ENCODE measurements at regions not wholly inside any gene's neighbourhood (a gene's known extent, or its start where the extent isn't known, plus 50 kb on each side); places are given as distances from the start of the nearest gene placed in this dataset.

DNA sequence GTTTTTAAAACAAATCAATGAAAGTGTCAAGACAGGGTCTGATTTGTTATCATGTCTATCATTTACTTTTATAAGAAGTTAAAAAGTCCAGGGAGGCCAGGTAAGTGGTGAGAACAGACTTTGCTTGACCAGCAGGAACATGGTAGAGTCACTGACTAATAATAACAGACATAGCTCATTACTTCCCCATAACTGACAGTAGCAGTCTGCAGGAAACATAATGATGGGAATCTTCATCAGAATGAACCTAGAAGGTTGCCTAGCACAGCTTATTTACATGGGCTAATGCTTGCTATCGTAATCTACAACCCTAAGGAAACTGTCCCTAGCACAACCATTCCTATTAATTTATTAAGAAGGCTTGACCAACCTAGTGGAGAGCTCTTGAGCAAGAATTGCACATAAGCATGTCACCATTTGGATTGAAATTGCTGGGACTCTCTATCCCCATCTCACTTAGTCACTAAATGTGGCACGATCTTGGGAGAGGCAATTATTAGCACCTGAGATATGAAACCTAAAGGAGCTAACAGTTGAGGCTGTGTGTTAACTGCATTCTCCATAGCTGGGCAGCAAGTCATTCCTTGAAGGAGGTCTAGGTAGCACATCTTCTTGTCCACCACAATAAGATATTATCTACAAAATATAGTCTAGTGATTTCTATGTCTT, 139.6 kb upstream of the ZBTB20 start:
- POLR2A ChIA-PET = no interaction called here
- no TSS peak for BruUV-seq (replicated peaks)

DNA sequence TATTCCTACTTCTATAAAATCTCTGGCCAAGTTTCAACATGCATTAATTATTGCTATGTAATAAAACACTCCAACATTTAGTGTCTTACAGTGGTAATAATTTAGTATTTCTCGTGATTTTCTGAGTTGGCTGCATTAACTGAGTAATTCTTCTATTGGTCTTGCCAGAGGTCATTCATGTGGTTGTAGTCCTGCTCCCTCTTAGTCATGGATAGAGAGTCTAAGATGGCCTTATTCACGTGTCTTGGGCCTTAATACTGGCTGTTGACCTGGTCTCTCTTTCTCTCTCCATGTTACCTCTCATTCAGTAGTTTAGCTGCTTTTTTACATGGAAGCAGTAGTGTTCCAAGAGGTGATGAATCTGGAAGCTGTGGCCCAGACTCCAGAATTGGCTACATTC, 140.1 kb upstream of the ZBTB20 start:
- no TSS peak for BruUV-seq (replicated peaks)
- intact Hi-C loops (cut with micrococcal nuclease) = no loop called here
- ChIA-PET POLR2A (interaction anchor here (0.6 kb wide), 1 partner anchor 215 kb away, joined by 3 read pairs; no protein-coding TSS in a partner anchor), CTCF (interaction anchor here (1.1 kb wide), 1 partner anchor 533 kb away, joined by 3 read pairs; no protein-coding TSS in a partner anchor)
- H3K27me3 Mint-ChIP-seq (ENCODE audit: insufficient read depth, unreplicated experiment) = no peaks in the 10 kb centered on the region
- H3K27ac Mint-ChIP-seq (ENCODE audit: low read depth, unreplicated experiment) = no peak overlapping the region
- no peak for DNase-seq (ENCODE audit: unreplicated experiment)
- no peak for TF ChIP-seq CTCF (IDR thresholded peaks at IDR 0.05; ENCODE audit: unreplicated experiment)
- no peaks in the 10 kb centered on the region for H3K36me3 Mint-ChIP-seq (ENCODE audit: insufficient read depth, unreplicated experiment)
- H3K4me3 Mint-ChIP-seq (ENCODE audit: unreplicated experiment) = no peak overlapping the region
- no peaks in the 10 kb centered on the region for H3K9me3 Mint-ChIP-seq (ENCODE audit: unreplicated experiment)
- no peaks in the 10 kb centered on the region for H3K4me1 Mint-ChIP-seq (ENCODE audit: insufficient read depth, unreplicated experiment)

More for the DNA sequence above, 139.6 kb upstream of the ZBTB20 start:
- no peak for TF ChIP-seq CTCF (IDR thresholded peaks at IDR 0.05; ENCODE audit: unreplicated experiment)
- no peak for DNase-seq (ENCODE audit: unreplicated experiment)
- Mint-ChIP-seq H3K27ac (ENCODE audit: low read depth, unreplicated experiment) (no peak overlapping the region), H3K4me1 (ENCODE audit: insufficient read depth, unreplicated experiment) (no peaks in the 10 kb centered on the region), H3K36me3 (ENCODE audit: insufficient read depth, unreplicated experiment) (no peaks in the 10 kb centered on the region), H3K9me3 (ENCODE audit: unreplicated experiment) (no peaks in the 10 kb centered on the region), H3K4me3 (ENCODE audit: unreplicated experiment) (no peak overlapping the region), H3K27me3 (ENCODE audit: insufficient read depth, unreplicated experiment) (no peaks in the 10 kb centered on the region)
- intact Hi-C loops (cut with micrococcal nuclease) = no loop called here
- CTCF ChIA-PET = interaction anchor here (1.1 kb wide), 1 partner anchor 534 kb away, joined by 3 read pairs; no protein-coding TSS in a partner anchor

DNA sequence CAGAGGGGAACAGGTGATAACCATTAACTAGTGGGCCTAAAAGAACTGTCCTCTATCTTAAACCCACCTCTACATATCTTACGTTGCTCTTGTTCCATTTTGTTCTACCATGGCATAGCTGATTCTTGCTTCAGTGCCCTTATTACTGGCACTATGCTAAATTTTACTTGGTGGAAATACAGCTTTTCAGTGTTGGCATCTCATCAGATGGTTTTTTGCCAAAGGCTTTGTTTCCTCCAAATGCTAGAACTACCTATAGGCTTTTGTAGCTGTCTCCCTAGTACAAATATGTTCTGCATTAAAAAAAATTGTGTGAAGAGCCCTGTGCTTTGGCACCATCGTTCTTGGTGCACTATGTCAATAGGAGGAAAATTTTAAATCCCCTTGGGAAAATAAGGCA, 145.0 kb upstream of the ZBTB20 start:
- TF ChIP-seq CTCF (IDR thresholded peaks at IDR 0.05; ENCODE audit: unreplicated experiment) = no peak
- Mint-ChIP-seq H3K4me1 (ENCODE audit: insufficient read depth, unreplicated experiment) (no peaks in the 10 kb centered on the region), H3K27ac (ENCODE audit: low read depth, unreplicated experiment) (no peak overlapping the region), H3K4me3 (ENCODE audit: unreplicated experiment) (no peak overlapping the region), H3K27me3 (ENCODE audit: insufficient read depth, unreplicated experiment) (no peaks in the 10 kb centered on the region), H3K36me3 (ENCODE audit: insufficient read depth, unreplicated experiment) (no peaks in the 10 kb centered on the region), H3K9me3 (ENCODE audit: unreplicated experiment) (no peaks in the 10 kb centered on the region)
- ChIA-PET POLR2A (interaction anchor here (0.9 kb wide), 1 partner anchor 11 kb away, joined by 4 read pairs; no protein-coding TSS in a partner anchor), CTCF (interaction anchor here (0.6 kb wide), 2 partner anchors 113 to 150 kb away, joined by 3 to 4 read pairs; no protein-coding TSS in a partner anchor)
- intact Hi-C loops (cut with micrococcal nuclease) = no loop called here
- no peak for DNase-seq (ENCODE audit: unreplicated experiment)
- no TSS peak for BruUV-seq (replicated peaks)

DNA sequence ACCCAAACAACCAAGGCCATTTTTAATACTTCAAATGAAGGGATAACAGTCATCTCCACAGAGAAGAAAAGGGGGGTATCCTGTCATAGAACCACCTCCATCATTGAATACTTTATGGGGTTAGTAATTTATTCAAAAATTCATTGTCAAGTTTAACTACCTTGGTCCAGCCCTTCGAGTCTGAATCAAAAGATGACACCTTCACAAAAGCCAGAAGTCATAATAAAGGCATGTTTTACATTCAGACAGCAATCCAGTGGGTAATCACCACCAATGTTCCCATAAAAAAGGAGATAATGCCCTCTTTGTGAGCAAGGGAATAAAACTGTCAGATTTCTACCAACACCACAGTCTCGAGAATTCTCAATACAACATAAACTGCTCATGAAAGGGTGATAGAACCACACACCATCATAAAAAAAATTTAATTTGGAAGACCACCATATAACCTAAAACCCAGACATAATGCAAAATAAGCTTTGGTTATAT, 145.6 kb upstream of the ZBTB20 start:
- Mint-ChIP-seq H3K4me3 (ENCODE audit: unreplicated experiment) (no peak overlapping the region), H3K27ac (ENCODE audit: low read depth, unreplicated experiment) (no peak overlapping the region)

More for the DNA sequence above, 145.6 kb upstream of the ZBTB20 start:
- Mint-ChIP-seq H3K4me1 (ENCODE audit: insufficient read depth, unreplicated experiment) (no peaks in the 10 kb centered on the region), H3K36me3 (ENCODE audit: insufficient read depth, unreplicated experiment) (no peaks in the 10 kb centered on the region), H3K27me3 (ENCODE audit: insufficient read depth, unreplicated experiment) (no peaks in the 10 kb centered on the region), H3K9me3 (ENCODE audit: unreplicated experiment) (no peaks in the 10 kb centered on the region)
- TF ChIP-seq CTCF (IDR thresholded peaks at IDR 0.05; ENCODE audit: unreplicated experiment) = no peak
- POLR2A ChIA-PET = interaction anchor here (0.6 to 0.9 kb wide), 2 partner anchors 11 to 307 kb away, joined by 3 to 4 read pairs; no protein-coding TSS in a partner anchor
- no TSS peak for BruUV-seq (replicated peaks)
- CTCF ChIA-PET = interaction anchor here (0.6 kb wide), 2 partner anchors 112 to 354 kb away, joined by 3 read pairs; no protein-coding TSS in a partner anchor
- intact Hi-C loops (cut with micrococcal nuclease) = no loop called here
- no peak for DNase-seq (ENCODE audit: unreplicated experiment)
